ENCODE measurements at regions not wholly inside any gene's neighbourhood (a gene's known extent, or its start where the extent isn't known, plus 50 kb on each side); places are given as distances from the start of the nearest gene placed in this dataset.

- TF ChIP-seq YY1 (IDR thresholded peaks at IDR 0.05; ENCODE audit: low read depth) (no peak), POLR2AphosphoS5 (IDR thresholded peaks at IDR 0.05; ENCODE audit: low read depth, low read length) (no peak), CTCF (IDR thresholded peaks at IDR 0.05) (no peak), EP300 (IDR thresholded peaks at IDR 0.05; ENCODE audit: borderline replicate concordance in 1 of 2, low read depth in 1 of 2, low read length in 1 of 2) (no peak), RCOR1 (IDR thresholded peaks at IDR 0.05; ENCODE audit: low read length) (no peak), CHD2 (IDR thresholded peaks at IDR 0.05; ENCODE audit: low read length, partially characterized antibody) (no peak), FOSL2 (IDR thresholded peaks at IDR 0.05; ENCODE audit: borderline replicate concordance, low read depth) (no peak), RAD21 (IDR thresholded peaks at IDR 0.05; ENCODE audit: low read length) (no peak), GABPA (IDR thresholded peaks at IDR 0.05; ENCODE audit: low read depth) (no peak)
- TF ChIP-seq, protein P1, sequence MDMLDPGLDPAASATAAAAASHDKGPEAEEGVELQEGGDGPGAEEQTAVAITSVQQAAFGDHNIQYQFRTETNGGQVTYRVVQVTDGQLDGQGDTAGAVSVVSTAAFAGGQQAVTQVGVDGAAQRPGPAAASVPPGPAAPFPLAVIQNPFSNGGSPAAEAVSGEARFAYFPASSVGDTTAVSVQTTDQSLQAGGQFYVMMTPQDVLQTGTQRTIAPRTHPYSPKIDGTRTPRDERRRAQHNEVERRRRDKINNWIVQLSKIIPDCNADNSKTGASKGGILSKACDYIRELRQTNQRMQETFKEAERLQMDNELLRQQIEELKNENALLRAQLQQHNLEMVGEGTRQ (IDR thresholded peaks at IDR 0.05; ENCODE audit: borderline replicate concordance, low read depth, low read length), result no peak
These were observed 207.0 kb downstream of the MYRFL start for GRCh38 chr12:70032076-70032475.
